ENCODE measurements at regions not wholly inside any gene's neighbourhood (a gene's known extent, or its start where the extent isn't known, plus 50 kb on each side); places are given as distances from the start of the nearest gene placed in this dataset.

DNA sequence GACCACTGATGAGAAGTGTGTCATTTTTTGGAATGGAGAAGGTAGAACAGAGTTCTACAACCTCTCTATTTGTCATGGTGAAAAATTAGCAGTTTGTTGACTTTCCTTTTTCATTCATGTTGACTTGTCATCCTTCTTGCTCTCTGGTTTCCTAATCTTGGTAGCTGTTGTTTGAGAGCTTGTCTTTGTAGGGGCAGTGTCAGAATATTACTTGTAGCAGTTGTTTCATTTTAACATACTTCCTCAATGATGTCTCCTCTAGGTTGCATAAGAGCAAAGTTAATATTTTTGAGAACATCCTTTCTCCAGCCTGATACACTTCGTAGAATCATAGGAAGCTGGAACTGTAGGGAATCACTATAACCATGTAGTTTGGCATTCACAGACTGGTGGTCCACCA lies 368.2 kb upstream of the FANCL start:
- TF ChIP-seq, protein P1, sequence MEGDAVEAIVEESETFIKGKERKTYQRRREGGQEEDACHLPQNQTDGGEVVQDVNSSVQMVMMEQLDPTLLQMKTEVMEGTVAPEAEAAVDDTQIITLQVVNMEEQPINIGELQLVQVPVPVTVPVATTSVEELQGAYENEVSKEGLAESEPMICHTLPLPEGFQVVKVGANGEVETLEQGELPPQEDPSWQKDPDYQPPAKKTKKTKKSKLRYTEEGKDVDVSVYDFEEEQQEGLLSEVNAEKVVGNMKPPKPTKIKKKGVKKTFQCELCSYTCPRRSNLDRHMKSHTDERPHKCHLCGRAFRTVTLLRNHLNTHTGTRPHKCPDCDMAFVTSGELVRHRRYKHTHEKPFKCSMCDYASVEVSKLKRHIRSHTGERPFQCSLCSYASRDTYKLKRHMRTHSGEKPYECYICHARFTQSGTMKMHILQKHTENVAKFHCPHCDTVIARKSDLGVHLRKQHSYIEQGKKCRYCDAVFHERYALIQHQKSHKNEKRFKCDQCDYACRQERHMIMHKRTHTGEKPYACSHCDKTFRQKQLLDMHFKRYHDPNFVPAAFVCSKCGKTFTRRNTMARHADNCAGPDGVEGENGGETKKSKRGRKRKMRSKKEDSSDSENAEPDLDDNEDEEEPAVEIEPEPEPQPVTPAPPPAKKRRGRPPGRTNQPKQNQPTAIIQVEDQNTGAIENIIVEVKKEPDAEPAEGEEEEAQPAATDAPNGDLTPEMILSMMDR (IDR thresholded peaks at IDR 0.05), result no peak
- TF ChIP-seq POLR2A (IDR thresholded peaks at IDR 0.05), result no peak
